OCI-LY1 (cell line): ENCODE measurements at regions not wholly inside any gene's neighbourhood (a gene's known extent, or its start where the extent isn't known, plus 50 kb on each side); places are given as distances from the start of the nearest gene placed in this dataset.
"Not testable (repeated sequence)": the region's sequence is repeated elsewhere in the genome, so short reads cannot be mapped to it uniquely, and the experiment has no call there.

Experiments used
- H2AFZ ChIP-seq: fragments of 200-600 bp; sonication (generic), shearing (Covaris generic); 2 replicates; pipeline ENCODE4 v1.6.0; 2014; ENCODE audit warnings: antibody characterized with exemption, mild to moderate bottlenecking, low read length
- H3F3A ChIP-seq: fragments of 200-600 bp; sonication (generic), shearing (Covaris generic); 2 replicates; pipeline ENCODE4 v1.6.0; 2014; ENCODE audit warnings: mild to moderate bottlenecking, antibody characterized with exemption, low read length, moderate library complexity; ENCODE audit not compliant: insufficient read depth
- H3K27ac ChIP-seq: fragments of 200-600 bp; sonication (generic); 2 replicates; pipeline ENCODE4 v1.5.1; 2014; ENCODE audit warnings: low read length, mixed run types, mild to moderate bottlenecking, low read depth; ENCODE audit not compliant: poor library complexity, severe bottlenecking
- H3K27me3 ChIP-seq: fragments of 200-600 bp; sonication (generic); 2 replicates; pipeline ENCODE4 v1.6.0; 2014; ENCODE audit warnings: antibody characterized with exemption, mild to moderate bottlenecking, low read length, moderate library complexity; ENCODE audit not compliant: insufficient read depth
- H3K36me3 ChIP-seq: fragments of 200-600 bp; sonication (generic); 2 replicates; pipeline ENCODE4 v1.6.1; 2014; ENCODE audit warnings: mild to moderate bottlenecking, antibody characterized with exemption, low read length, moderate library complexity, mixed read lengths; ENCODE audit not compliant: insufficient read depth
- H3K4me1 ChIP-seq: fragments of 200-600 bp; sonication (generic); 2 replicates; pipeline ENCODE4 v1.5.1; 2014; ENCODE audit warnings: mild to moderate bottlenecking, low read length, moderate library complexity; ENCODE audit not compliant: insufficient read depth, severe bottlenecking
- H3K4me2 ChIP-seq: fragments of 200-600 bp; sonication (generic), shearing (Covaris generic); 2 replicates; pipeline ENCODE4 v1.6.1; 2014; ENCODE audit warnings: low read length
- H3K4me3 ChIP-seq: fragments of 200-600 bp; sonication (generic); 2 replicates; pipeline ENCODE4 v1.5.1; 2014; ENCODE audit warnings: low read length, low read depth, mild to moderate bottlenecking, mixed read lengths; ENCODE audit not compliant: poor library complexity, severe bottlenecking
- H3K79me2 ChIP-seq: fragments of 200-600 bp; shearing (Covaris generic); 2 replicates; pipeline ENCODE4 v1.6.1; 2016; ENCODE audit warnings: mixed run types, low read length, mixed read lengths; ENCODE audit not compliant: insufficient read depth
- H3K9ac ChIP-seq: fragments of 200-600 bp; sonication (generic), shearing (Covaris generic); 2 replicates; pipeline ENCODE4 v1.6.1; 2014; ENCODE audit warnings: mild to moderate bottlenecking, low read length, mixed read lengths
- H3K9me2 ChIP-seq: fragments of 200-600 bp; sonication (generic), shearing (Covaris generic); 2 replicates; pipeline ENCODE4 v1.6.1; 2014; ENCODE audit warnings: low read depth, mild to moderate bottlenecking, low read length, mixed read lengths
- H3K9me3 ChIP-seq: fragments of 200-600 bp; shearing (Covaris generic); 2 replicates; pipeline ENCODE4 v1.6.1; 2014; ENCODE audit warnings: low read length, mixed read lengths
- H4K20me1 ChIP-seq: fragments of 200-600 bp; sonication (generic), shearing (Covaris generic); 2 replicates; pipeline ENCODE4 v1.6.0; 2016; ENCODE audit warnings: mild to moderate bottlenecking, low read length; ENCODE audit not compliant: insufficient read depth
- EZH2 ChIP-seq: fragments of 200-600 bp; sonication (generic), shearing (Covaris generic); IDR thresholded peaks from 2 replicates; pipeline ENCODE4 v1.8.0; 2017; ENCODE audit warnings: borderline replicate concordance, mixed run types, mild to moderate bottlenecking, antibody characterized with exemption, low read length, moderate library complexity, mixed read lengths
- TF ChIP-seq, protein P1 (sequence below): fragments of 200-600 bp; sonication (generic), shearing (Covaris generic); IDR thresholded peaks from 2 replicates; pipeline ENCODE4 v1.5.1; 2017; ENCODE audit warnings: mild to moderate bottlenecking, antibody characterized with exemption, low read length, moderate library complexity, mixed read lengths

DNA sequence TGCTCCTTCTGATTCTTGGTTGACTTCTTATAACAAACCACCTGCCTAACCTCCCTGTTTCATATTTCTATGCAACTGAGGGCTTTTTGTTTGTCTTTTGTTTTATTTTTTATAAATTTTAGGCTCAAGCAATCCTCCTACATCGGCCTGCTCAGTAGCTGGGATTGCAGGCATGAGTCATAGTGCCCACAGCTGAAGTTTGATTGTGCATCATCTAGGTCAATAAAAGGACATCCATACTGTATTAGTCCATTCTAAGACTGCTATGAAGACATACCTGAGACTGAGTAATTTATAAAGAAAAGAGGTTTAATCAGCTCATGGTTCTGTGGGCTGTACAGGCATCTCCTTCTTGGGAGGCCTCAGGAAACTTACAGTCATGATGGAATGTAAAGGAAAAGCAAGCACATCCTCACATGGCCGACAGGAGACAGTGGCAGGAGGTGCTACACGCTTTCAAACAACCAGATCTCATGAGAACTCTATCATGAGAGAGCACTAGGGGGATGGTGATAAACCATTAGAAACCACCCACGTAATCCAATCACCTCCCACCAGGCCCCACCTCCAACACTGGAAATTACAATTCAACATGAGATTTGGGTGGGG lies 285.0 kb downstream of the SIPA1L2 start:
- Histone ChIP-seq H3K4me2 (no peak overlapping the region), H3K79me2 (no peaks in the 10 kb centered on the region), H3F3A (no peaks in the 10 kb centered on the region), H3K9me2 (no peaks in the 10 kb centered on the region), H3K27me3 (no peaks in the 10 kb centered on the region), H3K4me1 (no peaks in the 10 kb centered on the region), H3K9me3 (no peaks in the 10 kb centered on the region), H3K27ac (no peak overlapping the region), H3K9ac (no peak overlapping the region), H3K36me3 (no peaks in the 10 kb centered on the region), H2AFZ (no peak overlapping the region), H3K4me3 (no peak overlapping the region), H4K20me1 (no peaks in the 10 kb centered on the region)
- TF ChIP-seq, protein P1, sequence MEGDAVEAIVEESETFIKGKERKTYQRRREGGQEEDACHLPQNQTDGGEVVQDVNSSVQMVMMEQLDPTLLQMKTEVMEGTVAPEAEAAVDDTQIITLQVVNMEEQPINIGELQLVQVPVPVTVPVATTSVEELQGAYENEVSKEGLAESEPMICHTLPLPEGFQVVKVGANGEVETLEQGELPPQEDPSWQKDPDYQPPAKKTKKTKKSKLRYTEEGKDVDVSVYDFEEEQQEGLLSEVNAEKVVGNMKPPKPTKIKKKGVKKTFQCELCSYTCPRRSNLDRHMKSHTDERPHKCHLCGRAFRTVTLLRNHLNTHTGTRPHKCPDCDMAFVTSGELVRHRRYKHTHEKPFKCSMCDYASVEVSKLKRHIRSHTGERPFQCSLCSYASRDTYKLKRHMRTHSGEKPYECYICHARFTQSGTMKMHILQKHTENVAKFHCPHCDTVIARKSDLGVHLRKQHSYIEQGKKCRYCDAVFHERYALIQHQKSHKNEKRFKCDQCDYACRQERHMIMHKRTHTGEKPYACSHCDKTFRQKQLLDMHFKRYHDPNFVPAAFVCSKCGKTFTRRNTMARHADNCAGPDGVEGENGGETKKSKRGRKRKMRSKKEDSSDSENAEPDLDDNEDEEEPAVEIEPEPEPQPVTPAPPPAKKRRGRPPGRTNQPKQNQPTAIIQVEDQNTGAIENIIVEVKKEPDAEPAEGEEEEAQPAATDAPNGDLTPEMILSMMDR = no peak
- no peak for TF ChIP-seq EZH2

DNA sequence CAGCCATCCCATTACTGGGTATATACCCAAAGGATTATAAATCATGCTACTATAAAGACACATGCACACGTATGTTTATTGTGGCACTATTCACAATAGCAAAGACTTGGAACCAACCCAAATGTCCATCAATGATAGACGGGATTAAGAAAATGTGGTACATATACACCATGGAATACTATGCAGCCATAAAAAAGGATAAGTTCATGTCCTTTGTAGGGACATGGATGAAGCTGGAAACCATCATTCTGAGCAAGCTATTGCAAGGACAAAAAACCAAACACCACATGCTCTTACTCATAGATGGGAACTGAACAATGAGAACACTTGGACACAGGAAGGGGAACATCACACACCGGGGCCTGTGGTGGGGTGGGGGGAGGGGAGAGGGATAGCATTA lies 285.7 kb downstream of the SIPA1L2 start:
- not testable (repeated sequence) for H3K4me3 ChIP-seq, H3K4me1 ChIP-seq, H3K9me3 ChIP-seq, H3K9me2 ChIP-seq, H3K27ac ChIP-seq, H3K27me3 ChIP-seq, H3F3A ChIP-seq, H3K4me2 ChIP-seq, H4K20me1 ChIP-seq, H3K9ac ChIP-seq, H3K79me2 ChIP-seq, H3K36me3 ChIP-seq, H2AFZ ChIP-seq

DNA sequence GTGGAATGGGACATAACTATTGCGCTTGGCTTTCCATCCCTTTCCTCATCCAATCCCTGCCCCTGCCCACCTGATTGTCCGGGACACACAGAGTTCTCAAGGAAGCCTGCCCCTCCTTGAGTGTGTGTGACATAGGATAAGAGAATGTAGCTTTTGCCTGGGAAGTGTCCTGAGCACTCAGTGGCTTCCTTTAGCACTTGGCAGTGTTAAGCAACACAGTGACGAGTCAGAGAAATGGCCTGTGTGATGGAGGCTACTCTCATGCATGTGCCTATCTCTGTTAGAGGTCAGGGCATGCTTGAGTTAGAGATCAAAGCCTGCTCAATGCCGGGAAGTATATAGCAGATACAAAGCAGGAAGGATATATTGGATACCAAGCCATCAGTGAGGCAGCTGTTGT lies 289.5 kb downstream of the SIPA1L2 start:
- no peak overlapping the region for H3K27ac ChIP-seq
- no peaks in the 10 kb centered on the region for H3K79me2 ChIP-seq

DNA sequence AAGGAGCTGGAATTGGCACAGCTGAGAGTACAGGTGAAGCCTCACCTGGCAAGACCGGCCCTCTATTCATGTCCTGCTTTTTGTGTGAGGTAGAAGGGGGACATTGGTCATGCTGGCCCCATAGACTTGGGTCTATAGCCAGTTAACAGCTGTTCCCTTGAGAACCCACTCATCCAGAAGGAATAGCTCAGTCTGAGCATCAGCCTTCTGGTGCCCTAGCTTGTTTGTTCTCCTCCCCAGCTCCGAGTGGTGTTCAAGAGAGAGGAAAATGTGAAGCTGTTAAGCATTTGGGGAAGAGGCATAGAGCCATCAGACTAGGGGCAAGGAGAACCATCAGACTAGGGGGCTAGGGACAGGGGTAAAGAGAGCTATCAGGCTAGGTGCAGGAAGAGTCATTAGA lies 290.9 kb downstream of the SIPA1L2 start:
- no peaks in the 10 kb centered on the region for H3K79me2 ChIP-seq
- H3K27ac ChIP-seq = no peak overlapping the region
- H3K4me2 ChIP-seq = no peak overlapping the region
- no peaks in the 10 kb centered on the region for H3K36me3 ChIP-seq
- H3K9me2 ChIP-seq = no peaks in the 10 kb centered on the region
- H3F3A ChIP-seq = no peaks in the 10 kb centered on the region
- no peak for TF ChIP-seq EZH2
- TF ChIP-seq, protein P1 = no peak
- H3K27me3 ChIP-seq = no peaks in the 10 kb centered on the region
- no peaks in the 10 kb centered on the region for H3K9me3 ChIP-seq
- H3K9ac ChIP-seq = no peak overlapping the region
- H3K4me3 ChIP-seq = no peak overlapping the region
- no peaks in the 10 kb centered on the region for H3K4me1 ChIP-seq
- H2AFZ ChIP-seq = no peak overlapping the region
- H4K20me1 ChIP-seq = no peaks in the 10 kb centered on the region

More for the DNA sequence above, 289.5 kb downstream of the SIPA1L2 start:
- Histone ChIP-seq H3K9me3 (no peaks in the 10 kb centered on the region), H3K4me1 (no peaks in the 10 kb centered on the region), H2AFZ (no peak overlapping the region), H3K27me3 (no peaks in the 10 kb centered on the region), H3K9ac (no peak overlapping the region), H3K9me2 (no peaks in the 10 kb centered on the region), H4K20me1 (no peaks in the 10 kb centered on the region), H3K4me2 (no peak overlapping the region), H3K36me3 (no peaks in the 10 kb centered on the region), H3K4me3 (no peak overlapping the region), H3F3A (no peaks in the 10 kb centered on the region)
- TF ChIP-seq, protein P1 = no peak
- no peak for TF ChIP-seq EZH2
